ENCODE measurements at regions not wholly inside any gene's neighbourhood (a gene's known extent, or its start where the extent isn't known, plus 50 kb on each side); places are given as distances from the start of the nearest gene placed in this dataset.
"Not testable (repeated sequence)": the region's sequence is repeated elsewhere in the genome, so short reads cannot be mapped to it uniquely, and the experiment has no call there.

DNA sequence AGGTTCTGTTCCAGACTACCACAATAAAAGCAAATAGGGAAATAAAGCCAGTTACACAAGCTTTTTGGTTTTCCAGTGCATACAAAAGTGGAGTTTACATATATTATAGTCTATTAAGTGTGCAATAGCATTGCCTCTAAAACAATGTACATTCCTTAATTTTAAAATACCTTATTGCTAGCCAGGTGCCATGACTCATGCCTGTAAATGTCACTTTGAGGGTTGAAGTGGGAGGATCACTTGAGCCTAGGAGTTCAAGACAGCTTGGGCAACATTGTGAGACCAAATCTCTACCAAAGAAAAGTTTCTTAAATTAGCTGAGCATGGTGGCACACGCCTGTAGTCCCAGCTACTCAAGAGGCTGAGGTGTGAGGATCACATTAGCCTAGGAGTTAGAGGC, 52.9 kb upstream of the IMP4 start:
- H3K27me3 ChIP-seq = no peaks in the 10 kb centered on the region
- no peaks in the 10 kb centered on the region for H3K9me3 ChIP-seq
- H3K27ac ChIP-seq = no peak overlapping the region
- H3K36me3 ChIP-seq = no peaks in the 10 kb centered on the region
- no peak for TF ChIP-seq CTCF (IDR thresholded peaks at IDR 0.05)
- H3K4me3 ChIP-seq = no peak overlapping the region
- no peak for DNase-seq
- no peaks in the 10 kb centered on the region for H3K4me1 ChIP-seq
- intact Hi-C loops (cut with DNase I; ENCODE audit: low total_unique reads) = no loop called here

DNA sequence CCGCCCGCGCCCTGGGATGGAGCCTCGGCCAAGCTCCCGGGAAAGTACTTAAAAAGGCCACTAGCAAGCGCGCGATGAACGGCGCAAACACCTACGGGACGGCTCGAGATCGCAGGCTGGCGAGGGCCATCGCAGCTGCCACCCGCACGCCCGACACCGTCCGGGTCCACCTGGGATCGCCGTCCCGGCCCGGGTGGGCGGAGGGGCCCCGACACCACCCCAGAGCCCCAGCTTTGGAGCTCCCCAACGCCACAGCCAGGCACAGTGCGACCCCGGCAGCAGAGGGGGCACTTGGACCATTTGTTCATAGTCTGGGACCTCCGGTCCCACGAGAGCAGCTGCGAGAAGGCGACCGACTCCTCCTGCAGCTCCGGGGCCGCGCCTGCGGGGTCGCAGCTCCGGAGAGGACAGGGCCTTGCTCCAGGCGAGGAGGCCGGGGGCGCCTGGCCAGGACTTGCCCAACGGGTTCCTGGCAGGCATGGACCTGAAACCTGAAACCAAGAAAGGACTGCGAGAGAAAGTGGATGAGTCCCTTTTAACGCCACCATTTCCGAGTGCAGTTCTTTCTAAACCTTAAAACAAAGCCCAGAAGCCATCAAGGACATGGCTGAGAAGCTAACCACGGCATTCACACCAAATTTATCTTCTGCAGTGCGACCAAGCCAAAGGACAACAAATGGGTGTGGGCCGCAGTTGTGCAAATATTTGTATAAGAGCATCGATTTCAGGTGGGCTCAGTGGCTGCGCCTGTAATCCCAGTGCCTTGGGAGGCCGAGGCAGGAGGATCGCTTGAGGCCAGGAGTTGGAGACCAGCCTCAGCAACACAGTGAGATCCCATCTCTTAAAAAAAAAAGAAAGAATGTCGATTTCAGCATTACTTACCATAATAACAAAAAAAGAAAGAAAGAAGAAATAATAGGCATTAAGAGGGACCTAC, 54.0 kb upstream of the IMP4 start:
- no peaks in the 10 kb centered on the region for H3K36me3 ChIP-seq
- H3K4me1 ChIP-seq = no peaks in the 10 kb centered on the region
- no peak for DNase-seq
- no peak overlapping the region for H3K4me3 ChIP-seq
- intact Hi-C loops (cut with DNase I; ENCODE audit: low total_unique reads) = no loop called here
- no peak overlapping the region for H3K27ac ChIP-seq
- no peaks in the 10 kb centered on the region for H3K27me3 ChIP-seq
- no peaks in the 10 kb centered on the region for H3K9me3 ChIP-seq
- TF ChIP-seq CTCF (IDR thresholded peaks at IDR 0.05) = no peak

- Histone ChIP-seq H3K27me3 (no peaks in the 10 kb centered on the region), H3K4me3 (no peak overlapping the region), H3K36me3 (no peaks in the 10 kb centered on the region), H3K4me1 (no peaks in the 10 kb centered on the region), H3K9me3 (no peaks in the 10 kb centered on the region), H3K27ac (no peak overlapping the region)
- no peak for DNase-seq
- no peak for TF ChIP-seq CTCF (IDR thresholded peaks at IDR 0.05)
- intact Hi-C loops (cut with DNase I; ENCODE audit: low total_unique reads) = no loop called here
Observed at GRCh38 chr2:130287656-130288026, 55.1 kb upstream of the IMP4 start.

- Histone ChIP-seq H3K4me3 (no peak overlapping the region), H3K4me1 (no peaks in the 10 kb centered on the region), H3K36me3 (no peaks in the 10 kb centered on the region), H3K27me3 (no peaks in the 10 kb centered on the region), H3K27ac (no peak overlapping the region), H3K9me3 (no peaks in the 10 kb centered on the region)
- no peak for DNase-seq
- intact Hi-C loops (cut with DNase I; ENCODE audit: low total_unique reads) = no loop called here
- no peak for TF ChIP-seq CTCF (IDR thresholded peaks at IDR 0.05)
Observed at GRCh38 chr2:130286983-130287655, 55.6 kb upstream of the IMP4 start.

DNA sequence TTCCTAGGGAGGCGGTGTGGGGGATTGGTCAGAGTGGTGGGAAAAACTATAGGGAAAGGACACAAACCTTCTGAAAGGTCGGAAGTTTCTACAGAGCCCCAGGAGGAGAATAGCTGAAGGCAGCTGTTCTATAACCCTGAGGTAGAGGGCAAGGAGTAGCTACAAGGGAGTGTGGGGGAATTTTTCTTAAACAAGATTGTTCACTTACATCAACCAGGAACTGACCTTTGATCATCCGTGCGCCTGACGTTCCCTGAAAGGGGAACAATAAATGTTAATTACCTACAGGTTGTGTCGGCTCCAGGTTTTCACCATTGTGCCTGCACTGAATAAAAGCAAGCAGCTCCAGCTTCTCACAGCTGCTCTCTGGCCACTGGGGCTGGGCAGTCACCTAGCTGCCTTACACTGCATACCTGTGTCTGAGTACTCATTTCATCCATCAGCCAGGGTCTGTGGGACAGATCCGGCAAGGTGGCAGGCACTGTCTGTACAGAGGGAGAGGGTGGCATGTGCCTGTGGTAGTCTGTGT, 59.3 kb upstream of the IMP4 start:
- H3K4me3 ChIP-seq; H3K27ac ChIP-seq; H3K27me3 ChIP-seq; intact Hi-C loops (cut with DNase I; ENCODE audit: low total_unique reads); H3K9me3 ChIP-seq; DNase-seq; H3K36me3 ChIP-seq; H3K4me1 ChIP-seq: not testable (repeated sequence)

DNA sequence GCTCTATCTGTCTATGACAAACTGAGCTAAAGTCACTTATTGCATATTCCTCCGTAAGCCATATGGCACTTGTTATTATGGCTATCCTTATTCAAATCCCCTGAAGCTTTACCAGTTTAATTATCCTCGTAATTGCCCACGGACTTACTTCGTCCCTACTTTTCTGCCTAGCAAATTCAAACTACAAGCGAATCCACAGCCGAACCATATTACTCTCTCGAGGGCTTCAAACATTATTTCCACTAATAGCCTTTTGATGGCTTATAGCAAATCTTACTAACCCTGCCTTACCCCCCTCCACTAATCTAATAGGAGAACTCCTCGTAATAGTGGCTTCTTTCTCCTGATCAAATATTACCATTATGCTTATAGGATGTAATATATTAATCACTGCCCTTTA, 63.1 kb upstream of the IMP4 start:
- not testable (repeated sequence) for H3K36me3 ChIP-seq

DNA sequence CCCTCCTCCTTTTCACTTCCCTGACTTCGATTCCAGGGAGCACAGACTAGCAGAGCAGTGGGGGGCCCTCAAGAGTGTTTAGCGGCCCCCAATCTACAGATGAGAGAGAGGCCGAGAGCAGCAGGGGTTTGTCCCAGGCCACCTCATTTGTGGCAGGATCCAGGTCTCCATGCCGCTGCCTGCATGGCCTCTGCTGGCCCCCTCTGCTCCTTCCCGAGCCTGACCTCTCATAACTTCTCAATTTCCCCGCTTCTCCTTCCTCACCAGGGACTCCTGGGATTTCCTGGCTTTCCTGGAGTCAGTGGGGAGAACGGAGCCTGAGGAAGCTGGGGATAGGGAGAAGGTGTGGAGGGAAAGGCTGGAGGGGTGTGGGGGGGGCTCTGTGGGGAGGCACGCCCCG, 70.1 kb upstream of the TUBA3E start:
- H3K9me3 ChIP-seq; DNase-seq; H3K4me3 ChIP-seq; H3K36me3 ChIP-seq; H3K27ac ChIP-seq; H3K27me3 ChIP-seq; H3K4me1 ChIP-seq; intact Hi-C loops (cut with DNase I; ENCODE audit: low total_unique reads): not testable (repeated sequence)

More for the DNA sequence above, 63.1 kb upstream of the IMP4 start:
- H3K27me3 ChIP-seq; H3K9me3 ChIP-seq; H3K27ac ChIP-seq; H3K4me3 ChIP-seq; DNase-seq; H3K4me1 ChIP-seq; intact Hi-C loops (cut with DNase I; ENCODE audit: low total_unique reads): not testable (repeated sequence)

- H3K36me3 ChIP-seq; intact Hi-C loops (cut with DNase I; ENCODE audit: low total_unique reads); H3K27ac ChIP-seq; H3K4me1 ChIP-seq; H3K27me3 ChIP-seq; H3K9me3 ChIP-seq; DNase-seq; H3K4me3 ChIP-seq: not testable (repeated sequence)
Observed at GRCh38 chr2:130267572-130267971, 69.3 kb upstream of the TUBA3E start.

DNA sequence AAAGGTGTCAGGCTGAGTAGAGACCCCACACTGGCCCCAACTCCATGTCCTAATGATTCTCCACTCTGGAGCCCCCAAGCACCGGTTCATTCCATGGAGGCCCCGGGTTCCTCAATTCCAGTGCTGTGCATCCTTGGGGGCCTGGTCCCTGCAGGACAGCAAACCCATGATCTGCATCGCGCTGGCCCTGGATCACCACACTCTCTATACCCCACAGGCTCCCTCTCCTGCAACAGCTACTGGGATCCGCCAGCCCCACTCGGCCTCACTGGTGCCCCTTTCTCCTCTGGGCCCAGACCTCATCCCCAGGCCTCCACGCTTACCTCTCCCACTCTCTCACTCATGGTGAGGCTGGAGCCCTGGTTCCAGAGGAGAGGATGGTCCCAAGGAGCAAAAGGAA, 68.6 kb upstream of the TUBA3E start:
- H3K27ac ChIP-seq; H3K9me3 ChIP-seq; H3K36me3 ChIP-seq; H3K27me3 ChIP-seq; DNase-seq; H3K4me3 ChIP-seq; H3K4me1 ChIP-seq; intact Hi-C loops (cut with DNase I; ENCODE audit: low total_unique reads): not testable (repeated sequence)
